Activated gamma-delta T cell treated with anti-CD3 and anti-CD28 coated beads, Interleukin-2, amount 50 U/mL, for 16 hours (primary cell): ENCODE measurements at regions not wholly inside any gene's neighbourhood (a gene's known extent, or its start where the extent isn't known, plus 50 kb on each side); places are given as distances from the start of the nearest gene placed in this dataset.

Experiments used
- DNase-seq: peaks from one replicate; pipeline ENCODE4 v3.0.0-alpha.2; 2020; ENCODE audit warnings: low read depth

DNA sequence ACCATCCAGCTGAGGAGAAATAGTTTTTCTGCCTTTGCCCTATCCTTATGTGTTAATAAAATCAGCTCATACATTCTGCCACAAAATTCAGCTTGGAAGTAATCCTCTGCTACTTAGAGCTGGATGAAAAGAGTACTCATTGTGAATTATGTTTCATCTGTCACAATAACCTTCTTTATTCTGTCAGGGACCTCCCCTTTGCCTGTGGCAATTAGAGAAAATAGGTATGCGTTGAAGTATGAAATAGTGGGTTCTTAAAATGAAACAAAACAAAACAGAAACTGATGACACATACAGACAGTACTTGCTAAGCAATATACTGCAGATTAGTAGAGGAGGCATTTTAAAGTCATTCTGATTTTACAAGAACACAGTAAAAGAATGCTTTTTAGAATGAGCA is 578.5 kb downstream of the USP25 start:
- DNase-seq: no peak

DNA sequence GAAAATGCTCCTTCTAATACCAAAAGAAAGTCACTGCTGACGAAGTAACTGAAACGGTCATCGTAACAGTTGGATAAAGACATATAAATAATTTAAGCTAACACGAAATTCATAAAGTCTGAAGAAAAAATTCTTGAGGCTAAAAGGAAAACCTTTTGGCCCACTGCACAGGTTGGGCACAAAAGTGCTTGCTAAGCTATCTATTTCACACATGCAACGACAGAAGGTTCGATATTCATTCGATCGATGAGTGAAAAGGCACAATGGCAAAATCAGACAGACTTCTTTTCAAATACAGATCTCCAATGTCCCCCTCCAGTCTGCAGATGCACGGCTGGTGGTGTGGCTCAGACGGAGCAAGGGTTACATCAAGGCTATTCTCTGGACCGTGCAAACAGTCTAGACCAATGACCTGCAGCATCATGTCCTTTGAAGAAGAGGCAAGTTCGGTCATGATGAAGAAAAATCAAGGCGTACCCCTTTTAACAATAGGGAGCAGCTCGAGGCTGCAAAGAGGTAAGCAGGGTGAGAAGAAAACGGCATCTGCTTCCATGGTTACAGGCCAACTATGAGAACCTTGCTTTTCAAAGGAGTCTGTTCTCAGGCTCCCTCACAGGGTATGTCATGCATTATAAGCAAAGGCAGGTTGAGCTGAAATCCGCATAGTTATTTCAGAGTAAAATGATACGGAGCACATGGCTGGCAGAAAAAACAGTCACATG is 579.6 kb downstream of the USP25 start:
- DNase-seq: no peak

DNA sequence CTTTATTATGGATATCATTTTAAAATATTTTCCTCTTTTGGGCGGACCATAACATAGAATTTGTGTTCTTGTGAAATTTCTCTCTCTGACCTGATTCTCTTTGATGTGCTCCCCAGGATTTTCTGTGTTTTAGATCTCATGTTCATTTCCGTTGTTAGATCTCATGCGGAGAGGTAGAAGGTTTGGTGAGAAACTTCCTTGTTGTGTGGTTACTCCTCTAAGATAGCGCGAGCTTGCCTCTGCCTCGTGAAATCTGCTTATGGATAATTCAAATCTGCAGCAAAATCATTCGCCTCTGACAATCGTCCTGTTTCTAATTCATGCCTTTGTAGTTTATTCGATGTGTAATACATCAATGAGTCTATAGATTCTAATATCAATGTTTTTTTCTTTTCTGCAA is 580.4 kb downstream of the USP25 start:
- DNase-seq: no peak

DNA sequence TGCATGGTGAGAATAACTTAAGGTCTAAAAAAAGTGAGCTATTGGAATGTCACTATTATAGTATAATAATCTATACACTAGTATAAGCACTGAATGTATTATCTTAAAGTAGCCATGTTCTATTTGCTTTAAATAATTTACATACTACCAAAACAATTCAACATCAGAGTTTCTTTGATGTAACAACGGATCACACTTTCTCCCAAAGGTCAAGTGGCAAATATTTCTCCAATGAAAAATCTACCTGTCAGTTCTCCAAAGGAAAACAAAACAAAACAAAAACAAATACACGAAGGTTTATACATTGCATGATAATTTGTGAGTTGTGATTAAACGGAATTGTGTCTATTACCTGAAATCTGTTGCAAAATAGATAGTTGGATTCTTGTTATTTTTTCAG is 581.4 kb downstream of the USP25 start:
- no peak for DNase-seq

DNA sequence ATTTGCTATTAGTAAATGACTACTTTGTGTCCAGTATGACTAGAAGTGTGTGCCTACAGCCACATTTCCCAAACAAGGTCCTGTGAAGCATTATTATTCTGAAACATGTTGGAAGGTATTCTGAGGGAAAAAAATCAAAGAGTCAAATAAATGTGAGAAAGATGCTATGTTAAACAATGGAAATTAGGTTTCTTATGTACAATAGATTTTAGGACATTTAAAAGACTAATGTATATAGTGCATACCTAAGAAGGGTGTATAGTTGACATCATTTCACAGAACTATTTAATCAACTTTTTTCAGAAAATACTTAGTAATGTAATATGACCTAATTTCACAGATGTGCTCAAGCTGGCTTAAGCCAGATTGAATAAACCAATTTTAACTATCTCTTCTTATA is 582.5 kb downstream of the USP25 start:
- no peak for DNase-seq

DNA sequence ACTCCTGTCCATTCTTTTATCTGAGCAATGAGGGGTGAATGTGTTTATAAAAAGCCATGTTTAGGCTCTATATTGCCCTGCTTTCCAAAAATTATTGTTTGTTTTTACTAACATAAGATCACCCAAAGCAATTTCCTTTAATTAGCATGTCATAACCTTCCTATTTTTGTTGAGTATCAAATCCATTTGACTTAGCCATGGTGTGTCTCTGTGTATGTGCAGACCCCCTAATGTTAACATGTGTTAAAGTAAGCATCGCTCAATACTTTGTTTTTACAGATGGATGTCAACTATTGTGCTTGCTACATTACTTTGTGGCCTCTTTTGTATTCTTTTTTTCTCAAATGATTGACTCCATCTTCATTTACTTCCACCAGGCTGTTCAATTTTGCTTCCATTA is 585.4 kb downstream of the USP25 start:
- DNase-seq: no peak

DNA sequence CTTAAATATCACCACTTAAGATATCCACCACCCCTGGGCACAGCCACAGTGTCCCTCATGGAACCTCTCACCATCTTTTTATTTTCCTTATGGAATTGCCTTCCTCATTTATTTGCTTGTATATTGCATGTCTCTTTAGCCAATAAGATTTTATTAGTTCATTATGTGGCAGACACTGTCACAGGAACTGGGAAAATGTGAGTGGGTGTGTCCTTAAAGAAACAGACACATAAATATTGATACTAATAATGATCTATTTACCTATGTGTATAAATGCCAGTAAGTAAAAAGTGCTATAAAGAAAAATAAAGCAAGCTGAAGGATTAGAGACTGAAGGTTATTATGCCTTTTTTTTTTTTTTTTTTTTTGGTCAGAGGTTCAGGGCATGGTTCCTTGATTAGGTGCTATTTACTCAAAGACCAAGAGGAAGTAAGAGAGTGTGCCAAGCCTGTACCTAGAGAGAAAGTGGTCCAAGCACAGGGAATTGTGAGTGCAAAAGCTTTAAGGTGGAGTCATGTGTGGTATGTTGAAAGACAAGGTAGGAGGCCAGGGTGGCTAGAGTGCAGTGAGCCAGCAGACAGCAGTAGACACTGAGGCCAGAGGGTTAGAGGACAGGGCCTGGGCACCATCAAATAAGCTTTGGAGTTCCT is 589.0 kb downstream of the USP25 start:
- no peak for DNase-seq

DNA sequence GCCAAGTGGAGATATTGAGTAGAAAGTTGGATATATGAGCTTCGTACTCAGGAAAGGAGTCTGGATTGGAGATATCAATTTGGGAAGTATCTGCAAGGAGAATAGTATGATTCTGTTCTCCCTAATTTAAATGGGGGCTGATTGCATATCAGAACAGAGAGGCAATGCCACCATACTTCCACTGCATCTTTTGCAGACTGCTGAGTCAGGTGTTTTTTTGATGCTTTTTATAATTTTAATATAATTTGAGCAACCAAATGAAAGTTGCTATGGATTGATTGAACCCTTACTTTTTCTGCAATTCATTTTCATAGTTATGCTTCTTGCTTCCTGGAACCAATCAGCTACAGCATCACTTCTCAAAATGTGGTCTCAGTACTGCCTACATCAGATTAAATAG is 590.3 kb downstream of the USP25 start:
- DNase-seq: no peak

DNA sequence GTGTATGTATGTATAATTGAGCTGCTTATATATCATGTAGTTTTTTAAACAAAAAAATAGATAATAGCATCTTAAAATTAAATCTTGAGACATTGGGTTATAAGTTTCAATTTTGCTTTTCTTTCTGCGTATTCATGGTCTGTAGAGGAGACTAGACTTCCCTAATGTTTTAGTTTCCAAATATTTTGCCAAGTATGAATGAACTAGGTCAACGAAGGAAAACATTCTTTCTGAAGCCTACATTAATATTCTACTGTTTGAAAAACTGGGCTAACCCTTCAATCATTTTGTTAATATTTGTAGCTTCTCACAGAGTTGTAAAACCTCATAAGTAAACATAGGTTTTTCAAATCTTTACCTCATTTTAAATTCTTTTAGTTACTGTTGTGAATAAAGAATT is 592.7 kb downstream of the USP25 start:
- no peak for DNase-seq

DNA sequence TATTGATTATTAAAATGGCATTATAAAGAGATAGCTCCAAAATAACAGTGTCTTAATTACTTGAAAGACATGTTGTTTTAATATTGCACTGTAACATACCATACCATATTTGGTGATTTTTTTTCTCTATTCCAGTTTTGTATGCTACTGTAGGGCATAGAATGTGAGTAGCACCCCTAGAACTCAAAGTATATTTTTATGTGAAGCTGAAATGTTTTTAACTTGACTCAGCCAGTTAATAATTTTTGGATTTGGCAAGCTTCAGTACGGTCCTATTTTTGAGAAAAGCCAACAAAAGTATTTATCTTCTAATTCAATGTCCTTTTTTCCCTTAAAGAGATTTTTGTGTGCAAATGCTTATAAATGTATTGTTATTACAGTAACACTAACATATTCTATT is 593.8 kb downstream of the USP25 start:
- no peak for DNase-seq

DNA sequence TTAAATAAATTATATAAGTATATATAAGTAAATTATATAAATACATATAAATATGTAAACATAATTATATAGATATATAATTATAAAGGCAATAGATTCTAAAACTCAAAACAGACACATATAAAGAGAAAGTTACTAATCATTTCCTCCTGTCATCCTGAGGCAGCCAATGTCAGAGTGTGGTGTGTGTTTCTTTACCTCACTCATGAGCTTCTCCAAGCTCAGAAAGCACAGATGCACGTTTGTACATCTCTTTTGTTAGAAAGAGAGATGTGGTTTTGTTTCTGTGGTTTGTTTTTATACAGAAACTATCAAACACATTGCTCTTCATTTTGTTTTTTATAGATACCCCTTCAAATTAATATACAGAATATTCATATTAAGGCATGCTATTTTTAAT is 594.8 kb downstream of the USP25 start:
- DNase-seq: no peak

DNA sequence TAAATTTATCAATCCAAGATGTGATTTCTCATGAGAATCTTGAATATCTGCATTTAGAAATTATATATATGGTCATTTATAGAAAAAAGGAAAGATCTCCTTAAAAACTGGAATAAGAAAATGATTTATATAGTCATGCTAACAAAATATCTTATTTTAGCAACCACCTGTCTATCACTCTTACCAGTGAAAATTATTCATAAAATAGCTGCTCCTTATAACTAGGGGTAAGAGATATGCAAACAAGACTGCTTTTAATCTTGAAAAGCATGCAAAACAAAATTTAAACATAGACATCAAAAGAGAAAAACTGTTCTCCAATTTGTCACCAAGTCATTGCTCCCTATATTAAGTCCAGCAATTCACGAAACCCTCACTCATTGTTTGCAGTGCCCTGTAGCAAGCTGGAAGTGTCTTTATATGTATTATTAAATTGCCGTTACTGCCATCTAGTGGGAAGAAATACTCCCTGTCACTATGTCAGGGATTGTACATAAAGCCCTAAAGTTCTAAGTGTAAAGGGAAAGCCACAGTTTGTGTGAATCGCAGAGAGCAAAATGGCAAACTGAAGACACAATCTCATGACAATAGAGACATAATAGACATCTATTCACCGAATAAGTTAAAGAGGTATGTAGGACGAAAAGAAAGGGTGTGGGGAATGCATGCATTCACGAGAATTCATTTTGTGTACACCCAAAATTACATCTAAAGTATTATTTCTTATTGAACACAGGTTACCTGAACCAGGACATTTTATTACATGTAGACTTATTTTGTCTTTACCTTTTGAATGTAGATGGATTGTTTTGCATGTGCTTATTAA is 600.5 kb downstream of the USP25 start:
- DNase-seq: no peak

DNA sequence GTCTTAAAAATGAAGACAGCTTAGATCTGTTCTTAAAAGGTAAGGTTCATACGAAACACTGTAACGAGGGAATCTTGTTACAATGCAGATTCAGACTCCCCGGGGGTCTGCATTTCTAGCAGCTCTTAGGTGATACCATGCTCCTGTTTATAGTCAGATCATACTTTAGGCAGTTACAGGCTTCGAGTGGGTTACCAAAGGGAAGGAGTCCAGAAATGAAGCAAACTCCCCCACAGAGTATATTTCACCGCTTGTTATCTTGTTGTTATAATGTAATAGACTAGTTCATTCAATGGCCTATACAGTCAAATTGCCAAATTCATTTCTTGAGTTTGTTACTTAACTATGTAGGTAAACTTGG is 601.1 kb downstream of the USP25 start:
- DNase-seq: no peak

DNA sequence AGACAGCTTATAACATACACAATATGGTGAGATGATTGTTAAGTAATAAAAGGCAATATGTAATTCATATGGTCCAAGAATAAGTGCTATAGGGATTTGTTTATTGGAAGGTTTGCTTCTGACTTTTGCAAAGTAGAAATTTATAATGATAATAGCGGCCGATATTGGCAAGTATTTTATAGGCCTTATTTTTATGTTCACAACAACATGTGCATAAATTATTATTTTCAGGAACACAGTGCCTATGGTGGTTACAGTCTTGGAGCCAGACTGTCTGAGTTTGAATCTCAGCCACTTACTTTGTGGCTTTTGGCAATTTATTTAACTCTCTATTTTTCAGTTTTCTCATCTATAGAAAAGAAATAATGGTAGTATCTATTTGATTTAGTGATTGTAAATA is 607.5 kb downstream of the USP25 start:
- DNase-seq: no peak

DNA sequence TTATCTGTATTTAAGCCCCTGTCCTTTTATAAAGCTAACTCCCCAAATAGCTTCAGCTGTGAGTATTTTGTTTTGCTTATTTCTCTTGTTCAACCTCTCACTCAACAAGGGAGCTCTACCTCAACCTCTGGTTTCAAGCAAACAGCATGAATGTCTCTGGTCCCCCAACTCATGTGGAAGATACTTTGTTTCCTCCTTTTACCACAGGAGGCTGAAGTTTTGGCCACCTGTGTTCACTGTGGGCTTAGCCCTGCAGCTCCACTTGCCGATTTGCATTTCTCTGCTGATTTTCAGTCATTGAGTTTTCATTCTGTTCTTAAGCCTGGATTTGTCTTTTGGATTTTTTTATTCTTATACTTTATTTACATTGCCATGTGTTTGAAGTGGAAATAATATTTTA is 613.1 kb downstream of the USP25 start:
- no peak for DNase-seq

DNA sequence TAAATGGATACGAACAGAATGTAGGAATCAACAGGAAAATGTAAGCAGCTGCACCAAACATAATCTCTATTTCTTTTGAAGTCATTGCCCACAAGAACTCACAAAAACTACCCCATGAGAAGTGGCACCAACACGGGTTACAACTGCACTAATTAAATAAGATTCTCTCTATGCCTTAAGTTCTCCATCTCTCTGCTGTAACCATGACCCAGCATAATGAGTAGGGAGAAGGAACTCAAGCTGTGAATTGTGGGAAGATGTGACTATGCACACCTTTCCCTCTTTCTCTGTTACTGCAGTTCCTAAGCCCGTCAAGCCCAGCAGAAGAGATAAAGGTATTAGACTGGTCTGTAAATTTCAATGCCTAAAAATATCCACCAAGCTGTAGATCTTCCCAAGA is 614.0 kb downstream of the USP25 start:
- no peak for DNase-seq

DNA sequence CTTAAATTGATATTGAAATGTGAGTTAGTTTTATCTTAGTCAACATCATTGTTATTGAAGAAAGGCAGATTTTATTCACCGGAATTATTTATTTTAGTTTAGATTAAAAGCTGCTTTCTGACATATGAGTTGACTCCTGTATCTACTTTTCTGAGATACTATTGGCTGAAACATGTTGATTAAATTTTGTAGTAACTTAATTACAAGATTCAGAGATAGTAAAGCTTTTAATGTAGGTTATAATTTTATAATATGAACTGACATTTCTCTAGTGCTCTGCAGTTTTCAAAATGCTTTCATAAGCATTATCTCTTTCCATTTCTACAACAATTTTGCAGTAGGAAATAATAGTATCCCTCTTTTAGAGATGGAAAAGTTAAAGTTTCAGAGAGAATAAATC is 616.0 kb downstream of the USP25 start:
- DNase-seq: no peak

DNA sequence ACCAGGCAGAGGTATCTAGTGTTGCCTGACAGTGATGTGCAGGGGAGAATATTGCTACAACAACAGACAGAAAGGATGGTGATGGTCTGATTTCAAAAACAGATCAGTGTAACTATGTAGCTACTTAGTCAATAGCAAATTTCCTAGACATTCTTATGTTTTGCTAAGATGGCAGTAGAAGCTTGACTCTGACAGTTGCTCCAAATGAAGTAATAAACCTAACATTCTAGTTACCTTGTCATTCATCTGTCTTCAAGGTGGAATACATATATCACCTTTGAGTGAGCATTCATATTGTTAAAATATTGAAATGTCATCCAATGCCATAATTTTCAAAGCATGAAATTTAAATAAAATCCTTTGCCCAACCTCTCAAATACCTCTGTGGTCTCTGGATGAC is 617.4 kb downstream of the USP25 start:
- no peak for DNase-seq

DNA sequence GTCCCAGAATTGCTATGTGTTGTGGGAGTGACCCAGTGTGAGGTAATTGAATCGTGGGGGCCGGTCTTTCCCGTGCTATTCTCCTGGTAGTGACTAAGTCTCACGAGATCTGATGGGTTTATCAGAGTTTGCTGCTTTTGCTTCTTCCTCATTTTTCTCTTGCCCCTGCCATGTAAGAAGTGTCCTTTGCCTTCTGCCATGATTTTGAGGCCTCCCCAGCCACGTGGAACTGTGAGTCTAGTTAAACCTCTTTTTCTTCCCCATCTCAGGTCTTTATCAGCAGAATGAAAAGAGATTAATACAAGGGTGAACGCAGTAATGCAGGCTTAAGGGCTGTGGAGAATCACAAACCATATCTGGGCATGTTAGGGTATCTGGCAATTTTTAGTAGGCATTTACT is 624.0 kb downstream of the USP25 start:
- DNase-seq: no peak

DNA sequence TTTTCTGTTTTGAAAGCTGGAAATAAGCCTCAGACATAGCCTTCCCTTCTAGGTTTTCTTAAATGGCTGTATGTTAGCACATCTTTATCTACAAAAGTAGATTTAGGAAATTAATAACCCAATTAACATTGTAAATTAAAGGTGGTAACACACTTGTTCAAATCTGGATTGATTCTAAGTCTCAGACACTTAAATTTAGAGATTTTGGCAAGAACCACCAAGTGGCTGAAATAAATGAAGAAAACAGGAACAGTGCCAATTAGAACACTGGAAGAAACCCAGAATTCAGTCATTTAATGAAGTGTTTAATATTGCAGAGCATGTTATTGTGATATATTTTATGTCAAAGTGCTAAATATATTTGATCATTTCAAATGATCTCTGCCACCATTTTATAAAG is 628.2 kb downstream of the USP25 start:
- no peak for DNase-seq

DNA sequence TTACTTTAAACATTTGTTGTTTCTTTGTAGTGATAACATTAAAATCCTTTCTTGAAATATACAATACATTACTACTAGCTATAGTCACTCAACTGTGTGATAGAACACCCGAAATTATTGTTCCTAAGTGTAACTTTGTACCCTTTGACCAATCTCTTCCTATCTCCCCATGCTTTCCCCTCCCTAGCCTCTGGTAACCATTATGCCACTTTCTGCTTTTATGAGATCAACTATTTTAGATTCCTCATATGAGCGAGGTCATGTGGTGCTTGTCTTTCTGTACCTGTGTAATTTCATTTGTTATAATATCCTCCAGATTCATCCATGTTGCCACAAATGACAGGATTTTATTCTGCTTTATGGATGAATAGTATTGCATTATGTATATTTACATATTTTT is 629.0 kb downstream of the USP25 start:
- DNase-seq: no peak

DNA sequence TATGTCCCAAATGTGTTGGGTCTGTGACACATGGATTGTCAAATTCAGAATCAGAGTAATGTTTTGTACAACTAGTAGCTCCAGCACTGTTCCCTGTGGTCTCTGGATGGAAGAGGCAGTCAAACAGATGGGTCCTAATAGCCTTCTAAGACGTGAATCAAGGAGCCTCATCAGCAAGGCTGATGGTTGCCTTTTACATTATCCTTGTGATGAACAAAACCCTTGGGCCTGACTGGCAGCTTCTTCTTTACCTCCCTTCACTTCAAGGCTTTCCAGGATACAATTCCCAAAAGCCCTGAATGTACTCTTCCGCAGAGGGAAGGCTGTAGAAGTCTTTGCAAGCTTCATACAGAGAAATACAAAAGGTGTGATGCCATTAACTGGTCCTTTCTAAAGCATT is 633.3 kb downstream of the USP25 start:
- no peak for DNase-seq

DNA sequence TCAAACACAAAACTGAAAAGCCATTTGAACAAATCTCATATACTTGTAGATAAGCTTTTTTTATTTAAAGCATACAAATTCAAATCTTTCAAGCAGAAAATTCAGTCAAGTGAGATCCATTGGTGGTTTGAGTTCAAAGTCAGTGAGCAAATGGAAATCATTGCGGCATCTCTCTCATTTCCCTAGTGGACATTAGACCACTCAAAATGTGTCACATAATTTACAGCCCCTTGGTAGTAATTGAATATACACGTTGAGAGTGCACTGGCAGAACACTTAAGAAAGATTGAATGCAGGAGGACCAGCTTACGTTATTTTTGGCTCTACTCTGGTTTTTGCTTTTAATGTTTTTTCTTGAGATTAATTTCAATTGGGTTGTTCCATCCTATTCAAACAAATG is 633.7 kb downstream of the USP25 start:
- no peak for DNase-seq
